Ascending aorta (tissue), 2 donors: ENCODE measurements at regions not wholly inside any gene's neighbourhood (a gene's known extent, or its start where the extent isn't known, plus 50 kb on each side); places are given as distances from the start of the nearest gene placed in this dataset.

Experiments used
- DNase-seq, 2 donors: peaks; one replicate each; pipeline ENCODE4 v3.0.0-alpha.2; 2019; ENCODE audit warnings: low spot score in 2 of 2
- H3K27ac ChIP-seq, 2 donors: fragments of 200-600 bp; sonication (generic); one replicate each; pipeline ENCODE4 v1.5.1; 2016 to 2017; ENCODE audit warnings: mild to moderate bottlenecking in 1 of 2
- H3K27me3 ChIP-seq: fragments of 200-600 bp; sonication (generic); one replicate; pipeline ENCODE4 v1.5.1; 2017
- H3K36me3 ChIP-seq, 2 donors: fragments of 200-600 bp; sonication (generic); one replicate each; pipeline ENCODE4 v1.5.1; 2016
- H3K4me1 ChIP-seq, 2 donors: fragments of 200-600 bp; sonication (generic); one replicate each; pipeline ENCODE4 v1.5.1; 2016 to 2017; ENCODE audit warnings: mild to moderate bottlenecking in 1 of 2
- H3K4me3 ChIP-seq, 2 donors: fragments of 200-600 bp; sonication (generic); one replicate each; pipeline ENCODE4 v1.5.1; 2016 to 2017; ENCODE audit warnings: mild to moderate bottlenecking in 1 of 2
- H3K9me3 ChIP-seq, 2 donors: fragments of 200-600 bp; sonication (generic); one replicate each; pipeline ENCODE4 v1.5.1; 2016
- CTCF ChIP-seq, 3 experiments: fragments of 200-600 bp in 2 of 3; fragments of 450-650 bp in 1 of 3; sonication (generic) in 2 of 3; IDR thresholded peaks; one replicate each; pipeline ENCODE4 v1.5.1; 2016 to 2019; ENCODE audit warnings: antibody characterized with exemption in 3 of 3, mild to moderate bottlenecking in 1 of 3, moderate library complexity in 1 of 3
- intact Hi-C: fragments of 100-400 bp; cut with DNase I; formaldehyde crosslinking; loops from one replicate; pipeline ENCODE4 v1.15.1; 2023

GRCh38 chr17:77395501-77396048, 254.8 kb downstream of the SEC14L1 start:
- Histone ChIP-seq H3K4me3 (no peak overlapping the region), H3K27me3 (no peaks in the 10 kb centered on the region), H3K36me3 (no peaks in the 10 kb centered on the region), H3K4me1 (peaks cover 22 to 50% of the 10 kb centered on the region in 2 donors), H3K9me3 (no peaks in the 10 kb centered on the region), H3K27ac (no peak overlapping the region)
- no peak for DNase-seq
- intact Hi-C loops, result no loop called here
- no peak for TF ChIP-seq CTCF (IDR thresholded peaks at IDR 0.05)

- H3K4me1 ChIP-seq, result peaks cover 23 to 42% of the 10 kb centered on the region in 2 donors
Measured at GRCh38 chr17:77396610-77397009, 255.8 kb downstream of the SEC14L1 start.

GRCh38 chr17:77398274-77398673, 257.5 kb downstream of the SEC14L1 start:
- intact Hi-C loops, result no loop called here
- Histone ChIP-seq H3K27me3 (no peaks in the 10 kb centered on the region), H3K36me3 (peaks cover 9 to 10% of the 10 kb centered on the region in 2 donors), H3K4me1 (peaks cover 11 to 35% of the 10 kb centered on the region in 2 donors), H3K9me3 (no peaks in the 10 kb centered on the region), H3K4me3 (no peak overlapping the region), H3K27ac (no peak overlapping the region)
- no peak for DNase-seq
- no peak for TF ChIP-seq CTCF (IDR thresholded peaks at IDR 0.05)

More at GRCh38 chr17:77396610-77397009, 255.8 kb downstream of the SEC14L1 start:
- no peak for DNase-seq
- Histone ChIP-seq H3K36me3 (no peaks in the 10 kb centered on the region), H3K27me3 (no peaks in the 10 kb centered on the region), H3K4me3 (no peak overlapping the region), H3K9me3 (no peaks in the 10 kb centered on the region), H3K27ac (no peak overlapping the region)
- intact Hi-C loops, result no loop called here
- no peak for TF ChIP-seq CTCF (IDR thresholded peaks at IDR 0.05)

- H3K36me3 ChIP-seq, result peaks cover 9 to 10% of the 10 kb centered on the region in 2 donors
- intact Hi-C loops, result no loop called here
- no peak overlapping the region for H3K4me3 ChIP-seq
- H3K9me3 ChIP-seq, result no peaks in the 10 kb centered on the region
- DNase-seq, result no peak
- peak overlapping the region; percentile 61 to 76 for H3K27ac ChIP-seq
- H3K4me1 ChIP-seq, result peaks cover 16 to 36% of the 10 kb centered on the region in 2 donors
- no peak for TF ChIP-seq CTCF (IDR thresholded peaks at IDR 0.05)
- no peaks in the 10 kb centered on the region for H3K27me3 ChIP-seq
Measured at GRCh38 chr17:77399319-77399957, 258.7 kb downstream of the SEC14L1 start.

- no peaks in the 10 kb centered on the region for H3K9me3 ChIP-seq
- H3K27ac ChIP-seq, result peak overlapping the region; percentile 61 to 76
- intact Hi-C loops, result loop anchor here (10.0 kb wide), 1 partner anchor 666 kb away; the partner anchor contains the start of genes MFSD11 and SRSF2
- peak overlapping the region in 1 of 2 donors; percentile 11 for H3K4me3 ChIP-seq
- H3K4me1 ChIP-seq, result peaks cover 24 to 43% of the 10 kb centered on the region in 2 donors
- no peaks in the 10 kb centered on the region for H3K27me3 ChIP-seq
- peak; percentile 35 to 59 (median 58) for TF ChIP-seq CTCF (IDR thresholded peaks at IDR 0.05)
- no peak for DNase-seq
- H3K36me3 ChIP-seq, result peaks cover 9 to 10% of the 10 kb centered on the region in 2 donors
Measured at GRCh38 chr17:77400445-77400870, 259.7 kb downstream of the SEC14L1 start.
